ENCODE measurements at regions not wholly inside any gene's neighbourhood (a gene's known extent, or its start where the extent isn't known, plus 50 kb on each side); places are given as distances from the start of the nearest gene placed in this dataset.
"Not testable (repeated sequence)": the region's sequence is repeated elsewhere in the genome, so short reads cannot be mapped to it uniquely, and the experiment has no call there.

DNA sequence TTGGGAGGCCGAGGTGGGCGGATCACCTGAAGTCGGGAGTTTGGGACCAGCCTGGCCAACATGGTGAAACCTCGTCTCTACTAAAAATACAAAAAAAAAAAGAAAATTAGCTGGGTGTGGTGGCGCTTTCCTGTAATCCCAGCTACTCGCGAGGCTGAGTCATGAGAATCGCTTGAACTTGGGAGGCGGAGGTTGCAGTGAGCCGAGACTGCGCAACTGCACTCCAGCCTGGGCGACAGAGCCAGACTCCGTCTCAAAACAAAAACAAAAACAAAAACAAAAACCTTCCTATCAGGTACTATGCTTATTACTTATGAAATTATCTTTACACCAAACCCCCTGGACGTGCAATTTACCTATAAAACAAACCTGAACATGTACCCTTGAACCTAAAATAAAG, 106.0 kb upstream of the PNPT1 start:
- not testable (repeated sequence) for H2BK120ac ChIP-seq (ENCODE audit: insufficient read depth, low read length, poor library complexity); H3K4ac ChIP-seq (ENCODE audit: low read depth, low read length); H4K91ac ChIP-seq (ENCODE audit: low read depth, low read length); H3K23ac ChIP-seq (ENCODE audit: low read length); H3K4me1 ChIP-seq (ENCODE audit: control insufficient read depth in 1 of 2, insufficient read depth in 2 of 2, low read length in 2 of 2); DNase-seq; H3K27me3 ChIP-seq (ENCODE audit: insufficient read depth, low read length); H2BK5ac ChIP-seq (ENCODE audit: low read depth, low read length, poor library complexity); H4K8ac ChIP-seq (ENCODE audit: low read depth, low read length); H3K18ac ChIP-seq (ENCODE audit: low read length); H3K4me2 ChIP-seq (ENCODE audit: low read length); H2AK5ac ChIP-seq (ENCODE audit: low read length); H3K27ac ChIP-seq (ENCODE audit: low read depth, low read length); H3K9ac ChIP-seq (ENCODE audit: low read length); H3K79me2 ChIP-seq (ENCODE audit: control insufficient read depth, insufficient read depth, low read length, poor library complexity); H3K14ac ChIP-seq (ENCODE audit: low read length); H2AFZ ChIP-seq (ENCODE audit: insufficient read depth, low read length, poor library complexity); H2BK12ac ChIP-seq (ENCODE audit: low read length); H3K79me1 ChIP-seq (ENCODE audit: low read length); H4K12ac ChIP-seq (ENCODE audit: low read depth, low read length); H3K4me3 ChIP-seq (ENCODE audit: low read depth, low read length); H3K36me3 ChIP-seq (ENCODE audit: control insufficient read depth in 1 of 2, insufficient read depth in 2 of 2, low read length in 2 of 2); H3K9me3 ChIP-seq (ENCODE audit: insufficient read depth, low read depth, low read length)
- WGBS (ENCODE audit: extremely low coverage, insufficient coverage, insufficient read length), result no CpG with 5 or more reads among the region's 14 CpGs

DNA sequence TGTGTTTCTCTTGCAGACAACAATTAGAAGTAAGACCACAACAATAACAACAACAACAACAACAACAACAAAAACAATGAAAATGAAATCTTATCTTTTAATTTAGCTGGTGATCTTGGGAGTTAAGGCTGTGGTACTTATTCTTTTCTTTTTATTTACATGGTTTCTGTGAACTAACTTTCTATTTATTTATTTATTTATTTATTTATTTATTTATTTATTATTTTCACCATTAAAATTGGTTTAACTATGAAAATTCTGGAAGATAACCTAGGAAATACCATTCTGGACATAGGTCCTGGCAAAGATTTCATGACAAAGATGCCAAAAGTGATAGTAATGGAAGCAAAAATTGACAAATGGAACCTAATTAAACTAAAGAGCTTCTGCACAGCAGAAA, 102.5 kb upstream of the PNPT1 start:
- Histone ChIP-seq H3K23ac (ENCODE audit: low read length) (no peak overlapping the region), H3K9me3 (ENCODE audit: insufficient read depth, low read depth, low read length) (no peaks in the 10 kb centered on the region), H2BK5ac (ENCODE audit: low read depth, low read length, poor library complexity) (no peak overlapping the region), H3K79me2 (ENCODE audit: control insufficient read depth, insufficient read depth, low read length, poor library complexity) (no peaks in the 10 kb centered on the region), H3K4ac (ENCODE audit: low read depth, low read length) (no peak overlapping the region), H2AFZ (ENCODE audit: insufficient read depth, low read length, poor library complexity) (no peak overlapping the region), H3K36me3 (ENCODE audit: control insufficient read depth in 1 of 2, insufficient read depth in 2 of 2, low read length in 2 of 2) (no peaks in the 10 kb centered on the region), H3K27ac (ENCODE audit: low read depth, low read length) (no peak overlapping the region), H2AK5ac (ENCODE audit: low read length) (no peak overlapping the region), H3K18ac (ENCODE audit: low read length) (no peak overlapping the region), H3K27me3 (ENCODE audit: insufficient read depth, low read length) (no peaks in the 10 kb centered on the region), H3K4me3 (ENCODE audit: low read depth, low read length) (no peak overlapping the region), H3K14ac (ENCODE audit: low read length) (no peak overlapping the region), H4K91ac (ENCODE audit: low read depth, low read length) (no peak overlapping the region), H4K8ac (ENCODE audit: low read depth, low read length) (no peak overlapping the region), H2BK12ac (ENCODE audit: low read length) (no peak overlapping the region), H3K79me1 (ENCODE audit: low read length) (no peaks in the 10 kb centered on the region), H3K9ac (ENCODE audit: low read length) (no peak overlapping the region), H3K4me2 (ENCODE audit: low read length) (no peak overlapping the region), H2BK120ac (ENCODE audit: insufficient read depth, low read length, poor library complexity) (no peak overlapping the region), H4K12ac (ENCODE audit: low read depth, low read length) (no peak overlapping the region), H3K4me1 (ENCODE audit: control insufficient read depth in 1 of 2, insufficient read depth in 2 of 2, low read length in 2 of 2) (no peaks in the 10 kb centered on the region)
- DNase-seq, result no peak

DNA sequence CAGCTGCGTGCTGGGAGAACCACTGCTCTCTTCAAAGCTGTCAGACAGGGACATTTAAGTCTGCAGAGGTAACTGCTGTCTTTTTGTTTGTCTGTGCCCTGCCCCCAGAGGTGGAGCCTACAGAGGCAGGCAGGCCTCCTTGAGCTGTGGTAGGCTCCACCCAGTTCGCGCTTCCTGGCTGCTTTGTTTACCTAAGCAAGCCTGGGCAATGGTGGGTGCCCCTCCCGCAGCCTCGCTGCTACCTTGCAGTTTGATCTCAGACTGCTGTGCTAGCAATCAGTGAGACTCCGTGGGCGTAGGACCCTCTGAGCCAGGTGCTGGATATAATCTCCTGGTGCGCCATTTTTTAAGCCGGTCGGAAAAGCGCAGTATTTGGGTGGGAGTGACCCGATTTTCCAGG, 100.0 kb upstream of the PNPT1 start:
- not testable (repeated sequence) for H3K9ac ChIP-seq (ENCODE audit: low read length); H3K18ac ChIP-seq (ENCODE audit: low read length); H3K27me3 ChIP-seq (ENCODE audit: insufficient read depth, low read length); H2AFZ ChIP-seq (ENCODE audit: insufficient read depth, low read length, poor library complexity); H3K4me1 ChIP-seq (ENCODE audit: control insufficient read depth in 1 of 2, insufficient read depth in 2 of 2, low read length in 2 of 2); H3K36me3 ChIP-seq (ENCODE audit: control insufficient read depth in 1 of 2, insufficient read depth in 2 of 2, low read length in 2 of 2); H2BK120ac ChIP-seq (ENCODE audit: insufficient read depth, low read length, poor library complexity); DNase-seq; H4K91ac ChIP-seq (ENCODE audit: low read depth, low read length); H4K8ac ChIP-seq (ENCODE audit: low read depth, low read length); H2BK12ac ChIP-seq (ENCODE audit: low read length); H4K12ac ChIP-seq (ENCODE audit: low read depth, low read length); H3K4me2 ChIP-seq (ENCODE audit: low read length); H3K79me2 ChIP-seq (ENCODE audit: control insufficient read depth, insufficient read depth, low read length, poor library complexity); H3K14ac ChIP-seq (ENCODE audit: low read length); H3K79me1 ChIP-seq (ENCODE audit: low read length); H2BK5ac ChIP-seq (ENCODE audit: low read depth, low read length, poor library complexity); H3K9me3 ChIP-seq (ENCODE audit: insufficient read depth, low read depth, low read length); H2AK5ac ChIP-seq (ENCODE audit: low read length); H3K4ac ChIP-seq (ENCODE audit: low read depth, low read length); H3K27ac ChIP-seq (ENCODE audit: low read depth, low read length); H3K4me3 ChIP-seq (ENCODE audit: low read depth, low read length); H3K23ac ChIP-seq (ENCODE audit: low read length)
- WGBS (ENCODE audit: extremely low coverage, insufficient coverage, insufficient read length), result no CpG with 5 or more reads among the region's 12 CpGs

DNA sequence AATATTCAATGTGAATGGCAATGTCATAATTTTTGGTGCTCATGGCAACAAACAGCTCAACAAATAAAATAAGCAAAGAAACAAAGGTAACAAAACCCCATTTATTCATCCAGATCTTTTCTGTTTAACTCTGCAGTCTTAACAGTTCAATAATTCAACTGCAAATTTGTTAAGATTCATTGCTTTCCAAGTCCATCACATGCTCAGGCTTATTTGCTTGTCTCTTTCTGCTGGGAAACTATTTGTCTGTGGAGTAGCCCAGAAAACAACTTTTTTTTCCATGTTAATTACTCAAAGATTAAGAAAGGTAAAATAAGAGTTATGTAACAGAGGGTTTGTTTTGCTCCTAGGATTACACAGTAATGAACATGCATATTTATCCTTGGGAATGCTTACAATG, 92.6 kb upstream of the PNPT1 start:
- Histone ChIP-seq H2BK5ac (ENCODE audit: low read depth, low read length, poor library complexity) (no peak overlapping the region), H4K8ac (ENCODE audit: low read depth, low read length) (no peak overlapping the region), H3K4ac (ENCODE audit: low read depth, low read length) (no peak overlapping the region), H3K79me2 (ENCODE audit: control insufficient read depth, insufficient read depth, low read length, poor library complexity) (no peaks in the 10 kb centered on the region), H3K4me2 (ENCODE audit: low read length) (no peak overlapping the region), H3K36me3 (ENCODE audit: control insufficient read depth in 1 of 2, insufficient read depth in 2 of 2, low read length in 2 of 2) (no peaks in the 10 kb centered on the region), H3K23ac (ENCODE audit: low read length) (no peak overlapping the region), H3K4me1 (ENCODE audit: control insufficient read depth in 1 of 2, insufficient read depth in 2 of 2, low read length in 2 of 2) (peaks cover 0 to 2% of the 10 kb centered on the region in 2 experiments), H3K14ac (ENCODE audit: low read length) (no peak overlapping the region), H3K9me3 (ENCODE audit: insufficient read depth, low read depth, low read length) (no peaks in the 10 kb centered on the region), H3K79me1 (ENCODE audit: low read length) (peaks cover 2% of the 10 kb centered on the region), H2BK120ac (ENCODE audit: insufficient read depth, low read length, poor library complexity) (no peak overlapping the region), H3K9ac (ENCODE audit: low read length) (no peak overlapping the region), H3K27me3 (ENCODE audit: insufficient read depth, low read length) (no peaks in the 10 kb centered on the region), H2AK5ac (ENCODE audit: low read length) (no peak overlapping the region), H2AFZ (ENCODE audit: insufficient read depth, low read length, poor library complexity) (no peak overlapping the region), H2BK12ac (ENCODE audit: low read length) (no peak overlapping the region), H3K18ac (ENCODE audit: low read length) (no peak overlapping the region), H3K4me3 (ENCODE audit: low read depth, low read length) (no peak overlapping the region), H4K12ac (ENCODE audit: low read depth, low read length) (no peak overlapping the region), H3K27ac (ENCODE audit: low read depth, low read length) (no peak overlapping the region), H4K91ac (ENCODE audit: low read depth, low read length) (no peak overlapping the region)
- DNase-seq, result no peak

DNA sequence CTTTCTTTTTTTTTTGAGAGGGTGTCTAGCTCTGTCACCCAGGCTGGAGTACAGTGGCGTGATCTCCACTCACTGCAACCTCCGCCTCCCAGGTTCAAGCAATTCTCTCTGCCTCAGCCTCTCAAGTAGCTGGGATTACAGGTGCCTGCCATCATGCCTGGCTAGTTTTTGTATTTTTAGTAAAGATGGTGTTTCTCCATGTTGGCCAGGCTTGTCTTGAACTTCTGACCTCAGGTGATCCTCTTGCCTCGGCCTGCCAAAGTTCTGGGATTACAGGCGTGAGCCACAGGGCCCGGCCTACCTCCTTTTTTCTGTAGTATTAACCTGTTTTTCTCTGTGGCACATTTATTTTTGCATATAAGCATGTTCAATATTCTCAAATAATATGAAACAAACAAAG, 90.1 kb upstream of the PNPT1 start:
- H3K36me3 ChIP-seq (ENCODE audit: control insufficient read depth in 1 of 2, insufficient read depth in 2 of 2, low read length in 2 of 2); H3K23ac ChIP-seq (ENCODE audit: low read length); H3K79me1 ChIP-seq (ENCODE audit: low read length); H4K8ac ChIP-seq (ENCODE audit: low read depth, low read length); H2BK12ac ChIP-seq (ENCODE audit: low read length); H2BK120ac ChIP-seq (ENCODE audit: insufficient read depth, low read length, poor library complexity); H3K4ac ChIP-seq (ENCODE audit: low read depth, low read length); H3K79me2 ChIP-seq (ENCODE audit: control insufficient read depth, insufficient read depth, low read length, poor library complexity); H2AFZ ChIP-seq (ENCODE audit: insufficient read depth, low read length, poor library complexity); H2AK5ac ChIP-seq (ENCODE audit: low read length); H2BK5ac ChIP-seq (ENCODE audit: low read depth, low read length, poor library complexity); H4K91ac ChIP-seq (ENCODE audit: low read depth, low read length); DNase-seq; H3K9me3 ChIP-seq (ENCODE audit: insufficient read depth, low read depth, low read length); H3K18ac ChIP-seq (ENCODE audit: low read length); H3K4me2 ChIP-seq (ENCODE audit: low read length); H3K27ac ChIP-seq (ENCODE audit: low read depth, low read length); H3K4me1 ChIP-seq (ENCODE audit: control insufficient read depth in 1 of 2, insufficient read depth in 2 of 2, low read length in 2 of 2); H3K4me3 ChIP-seq (ENCODE audit: low read depth, low read length); H3K27me3 ChIP-seq (ENCODE audit: insufficient read depth, low read length); H3K9ac ChIP-seq (ENCODE audit: low read length); H4K12ac ChIP-seq (ENCODE audit: low read depth, low read length); H3K14ac ChIP-seq (ENCODE audit: low read length): not testable (repeated sequence)
- WGBS (ENCODE audit: extremely low coverage, insufficient coverage, insufficient read length), result no CpG with 5 or more reads among the region's 5 CpGs

Data from trophoblast cell (in vitro differentiated cells and primary cell).